A549 (cell line): ENCODE measurements at regions not wholly inside any gene's neighbourhood (a gene's known extent, or its start where the extent isn't known, plus 50 kb on each side); places are given as distances from the start of the nearest gene placed in this dataset.

ENCODE experiments used
- ATAC-seq, 2 experiments: fragments of 200-7000 bp in 1 of 2; fragments of >200 bp in 1 of 2; cut with Nextera tagmentation in 1 of 2; cut with Tn5 transposase in 1 of 2; 3 replicates each; pipeline versions ENCODE4 v1.8.0 to v1.9.1; 2018 to 2020; ENCODE audit warnings: mild to moderate bottlenecking in 1 of 2, moderate library complexity in 1 of 2
- CTCF ChIA-PET: fragments of 300-600 bp; sonication (Branson Sonifier 250); formaldehyde crosslinking; extraction: SDS; loops from one replicate; lab custom pipeline; 2021; ENCODE audit warnings: antibody characterized with exemption, inconsistent platforms; lab: Yijun Ruan, JAX
- POLR2A ChIA-PET: fragments of 350-600 bp; formaldehyde crosslinking; extraction: SDS; loops from one replicate; lab custom pipeline; 2021; ENCODE audit warnings: antibody characterized with exemption, inconsistent platforms; lab: Yijun Ruan, JAX
- DNase-seq, 2 experiments: peaks; one replicate each; pipeline versions ENCODE4 v3.0.0 to v3.0.0-alpha.2; 2011 to 2016; ENCODE audit warnings: low read depth in 1 of 2, low spot score in 1 of 2
- FAIRE-seq: peaks from 2 replicates; lab custom pipeline; 2011; peaks lifted over from hg19 to GRCh38; lab: Jason Lieb, UNC
- H3K27ac ChIP-seq, 2 experiments: fragments of >200 bp; sonication (Bioruptor Twin); formaldehyde crosslinking; 3 replicates each; pipeline ENCODE4 v1.5.1; 2016 to 2017
- H3K4me1 ChIP-seq: fragments of >200 bp; sonication (Bioruptor Twin); formaldehyde crosslinking; 3 replicates; pipeline ENCODE4 v1.6.1; 2016
- H3K4me2 ChIP-seq: fragments of >200 bp; sonication (Bioruptor Twin); formaldehyde crosslinking; 3 replicates; pipeline ENCODE4 v1.6.1; 2016
- H3K4me3 ChIP-seq: fragments of >200 bp; sonication (Bioruptor Twin); formaldehyde crosslinking; 3 replicates; pipeline ENCODE4 v1.5.1; 2016
- H3K9me3 ChIP-seq: fragments of >200 bp; sonication (Bioruptor Twin); formaldehyde crosslinking; 3 replicates; pipeline ENCODE4 v1.6.1; 2016
- ATOH8 ChIP-seq: fragments of 250-450 bp; sonication (Bioruptor Pico); IDR thresholded peaks from 2 replicates; pipeline ENCODE4 v1.5.0; 2020; ENCODE audit warnings: low read depth, mild to moderate bottlenecking, moderate library complexity
- BHLHE40 ChIP-seq: IDR thresholded peaks from 2 replicates; pipeline ENCODE4 v1.6.1; 2012; ENCODE audit warnings: low read depth, low read length, inconsistent platforms
- CBX8 ChIP-seq: fragments of 200-600 bp; sonication (generic); IDR thresholded peaks from 2 replicates; pipeline ENCODE4 v1.6.1; 2016
- CHD4 ChIP-seq: fragments of 200-600 bp; sonication (generic); IDR thresholded peaks from 2 replicates; pipeline ENCODE4 v1.6.1; 2016; ENCODE audit warnings: antibody characterized with exemption, mild to moderate bottlenecking, borderline replicate concordance
- EHF ChIP-seq: fragments of 250-450 bp; sonication (Bioruptor Pico); IDR thresholded peaks from 2 replicates; pipeline ENCODE4 v1.5.0; 2020; ENCODE audit warnings: mild to moderate bottlenecking
- ESRRA ChIP-seq: fragments of 150-350 bp; IDR thresholded peaks from 2 replicates; pipeline ENCODE4 v1.6.1; 2014; ENCODE audit warnings: mild to moderate bottlenecking, low read length, borderline replicate concordance
- FOXS1 ChIP-seq: fragments of 250-450 bp; sonication (Bioruptor Pico); IDR thresholded peaks from 2 replicates; pipeline ENCODE4 v1.5.0; 2020; ENCODE audit warnings: mild to moderate bottlenecking, moderate library complexity
- HEYL ChIP-seq: fragments of 250-450 bp; sonication (Bioruptor Pico); IDR thresholded peaks from 2 replicates; pipeline ENCODE4 v1.8.0; 2021; ENCODE audit warnings: mild to moderate bottlenecking, moderate library complexity
- HOXA7 ChIP-seq: fragments of 250-450 bp; sonication (Bioruptor Pico); IDR thresholded peaks from 2 replicates; pipeline ENCODE4 v1.5.0; 2020; ENCODE audit warnings: mild to moderate bottlenecking, moderate library complexity
- HOXB13 ChIP-seq: fragments of 250-450 bp; sonication (Bioruptor Pico); IDR thresholded peaks from 2 replicates; pipeline ENCODE4 v1.5.0; 2020; ENCODE audit warnings: low read depth, mild to moderate bottlenecking, moderate library complexity
- JUNB ChIP-seq: fragments of >200 bp; sonication (Bioruptor Twin); formaldehyde crosslinking; IDR thresholded peaks from 2 replicates; pipeline ENCODE4 v1.6.1; 2016
- MYC ChIP-seq: IDR thresholded peaks from 2 replicates; pipeline ENCODE4 v1.6.1; 2012; ENCODE audit warnings: mild to moderate bottlenecking, inconsistent platforms, low read length, improper control_type of control experiment, borderline replicate concordance
- RARB ChIP-seq: fragments of 250-450 bp; sonication (Bioruptor Pico); IDR thresholded peaks from 2 replicates; pipeline ENCODE4 v1.8.0; 2021; ENCODE audit warnings: mild to moderate bottlenecking, moderate library complexity
- REST ChIP-seq: fragments of 200-600 bp; sonication (generic); IDR thresholded peaks from 2 replicates; pipeline ENCODE4 v1.6.1; 2016; ENCODE audit warnings: antibody characterized with exemption, mild to moderate bottlenecking, moderate library complexity
- RNF2 ChIP-seq: fragments of 200-600 bp; sonication (generic); IDR thresholded peaks from 2 replicates; pipeline ENCODE4 v1.6.1; 2016; ENCODE audit warnings: low read depth, mild to moderate bottlenecking, antibody characterized with exemption, moderate library complexity, borderline replicate concordance
- TP53 ChIP-seq: fragments of 250-450 bp; sonication (Bioruptor Pico); IDR thresholded peaks from 2 replicates; pipeline ENCODE4 v1.5.0; 2021; ENCODE audit warnings: mild to moderate bottlenecking, moderate library complexity
- ZFP36 ChIP-seq: fragments of 450-650 bp; IDR thresholded peaks from 2 replicates; pipeline ENCODE4 v1.6.1; 2014; ENCODE audit warnings: borderline replicate concordance; ENCODE audit not compliant: partially characterized antibody
- WGBS: methylation state at CpG from one replicate; pipeline ENCODE4 v1.1.6; 2017; ENCODE audit errors: missing lambda C conversion rate; 5-methylcytosine and 5-hydroxymethylcytosine counted together
- TF ChIP-seq, protein P1 (sequence below): fragments of 450-650 bp; IDR thresholded peaks from 2 replicates; pipeline ENCODE4 v1.6.1; 2014; ENCODE audit warnings: antibody characterized with exemption
- TF ChIP-seq, protein P2 (sequence below): fragments of 150-350 bp; IDR thresholded peaks from 2 replicates; pipeline ENCODE4 v1.6.1; 2014; ENCODE audit warnings: low read depth, mild to moderate bottlenecking, low read length

GRCh38 chr6:12436224-12436623 lies 146.1 kb downstream of the EDN1 start:
- POLR2A ChIA-PET, result no interaction called here
- no peak overlapping the region for H3K27ac ChIP-seq
- H3K4me2 ChIP-seq, result no peak overlapping the region
- peaks cover 5% of the 10 kb centered on the region; the same call in 1 of the 3 replicates for H3K4me1 ChIP-seq
- TF ChIP-seq, protein P1, sequence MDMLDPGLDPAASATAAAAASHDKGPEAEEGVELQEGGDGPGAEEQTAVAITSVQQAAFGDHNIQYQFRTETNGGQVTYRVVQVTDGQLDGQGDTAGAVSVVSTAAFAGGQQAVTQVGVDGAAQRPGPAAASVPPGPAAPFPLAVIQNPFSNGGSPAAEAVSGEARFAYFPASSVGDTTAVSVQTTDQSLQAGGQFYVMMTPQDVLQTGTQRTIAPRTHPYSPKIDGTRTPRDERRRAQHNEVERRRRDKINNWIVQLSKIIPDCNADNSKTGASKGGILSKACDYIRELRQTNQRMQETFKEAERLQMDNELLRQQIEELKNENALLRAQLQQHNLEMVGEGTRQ, result no peak
- no peak for TF ChIP-seq ZFP36
- TF ChIP-seq, all 56 proteins: peak for 0
- CTCF ChIA-PET, result no interaction called here
- Histone ChIP-seq H3K9me3 (peaks cover 10% of the 10 kb centered on the region; the same call in 2 of the 3 replicates), H3K4me3 (no peak overlapping the region)
- 45% methylated on average over 3 of the region's 3 CpGs for WGBS
- FAIRE-seq (no peak), ATAC-seq (no peak), DNase-seq (no peak)

DNA sequence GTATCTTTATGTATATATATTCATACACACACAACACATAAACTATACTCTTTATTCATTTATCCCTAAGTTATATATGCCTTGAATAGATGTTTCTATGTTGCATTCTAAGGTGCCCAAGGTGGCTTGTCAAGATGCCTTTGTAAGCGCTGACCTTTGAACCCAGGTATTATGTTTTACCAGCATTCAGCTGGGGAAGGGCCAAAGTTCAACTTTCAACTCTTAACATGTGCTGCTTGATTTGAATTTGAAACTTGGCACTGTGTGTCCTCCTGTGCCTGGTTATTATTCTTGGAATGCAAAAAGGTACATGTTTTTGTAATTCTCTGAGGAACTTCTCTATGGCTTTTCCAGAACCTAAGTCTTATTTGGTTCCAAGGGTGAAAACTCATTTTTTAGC lies 146.5 kb downstream of the EDN1 start:
- Histone ChIP-seq H3K27ac (no peak overlapping the region), H3K4me3 (no peak overlapping the region), H3K4me2 (no peak overlapping the region; the same call in 2 of the 3 replicates), H3K4me1 (peaks cover 5% of the 10 kb centered on the region; the same call in 1 of the 3 replicates), H3K9me3 (peaks cover 10% of the 10 kb centered on the region; the same call in 2 of the 3 replicates)
- ChIA-PET CTCF (no interaction called here), POLR2A (no interaction called here)
- FAIRE-seq (no peak), ATAC-seq (no peak), DNase-seq (no peak)
- TF ChIP-seq JUNB (no peak), ATOH8 (CRISPR knock-in tag) (no peak), EHF (CRISPR knock-in tag) (no peak)
- WGBS, result 58% methylated on average over 1 of the region's 1 CpG

- no peak overlapping the region for H3K4me2 ChIP-seq
- DNase-seq (no peak), ATAC-seq (no peak), FAIRE-seq (no peak)
- TF ChIP-seq TP53 (CRISPR knock-in tag) (no peak), REST (no peak), MYC (no peak), EHF (CRISPR knock-in tag) (no peak), HOXA7 (no peak), HEYL (no peak), CBX8 (no peak), ZFP36 (no peak), CHD4 (no peak), FOXS1 (CRISPR knock-in tag) (no peak), RNF2 (no peak), BHLHE40 (no peak), ESRRA (no peak), RARB (CRISPR knock-in tag) (no peak), HOXB13 (no peak), ATOH8 (CRISPR knock-in tag) (no peak)
- TF ChIP-seq, protein P2, sequence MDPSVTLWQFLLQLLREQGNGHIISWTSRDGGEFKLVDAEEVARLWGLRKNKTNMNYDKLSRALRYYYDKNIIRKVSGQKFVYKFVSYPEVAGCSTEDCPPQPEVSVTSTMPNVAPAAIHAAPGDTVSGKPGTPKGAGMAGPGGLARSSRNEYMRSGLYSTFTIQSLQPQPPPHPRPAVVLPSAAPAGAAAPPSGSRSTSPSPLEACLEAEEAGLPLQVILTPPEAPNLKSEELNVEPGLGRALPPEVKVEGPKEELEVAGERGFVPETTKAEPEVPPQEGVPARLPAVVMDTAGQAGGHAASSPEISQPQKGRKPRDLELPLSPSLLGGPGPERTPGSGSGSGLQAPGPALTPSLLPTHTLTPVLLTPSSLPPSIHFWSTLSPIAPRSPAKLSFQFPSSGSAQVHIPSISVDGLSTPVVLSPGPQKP, result no peak
- ChIA-PET CTCF (no interaction called here), POLR2A (no interaction called here)
- H3K4me1 ChIP-seq, result peaks cover 9% of the 10 kb centered on the region; the same call in 1 of the 3 replicates
- no peak overlapping the region for H3K4me3 ChIP-seq
- peaks cover 3% of the 10 kb centered on the region; the same call in 1 of the 3 replicates for H3K9me3 ChIP-seq
- no peak overlapping the region for H3K27ac ChIP-seq
Observed at GRCh38 chr6:12439296-12439695, 149.1 kb downstream of the EDN1 start.
